Activated CD8-positive, alpha-beta memory T cell treated with anti-CD3 and anti-CD28 coated beads for 24 hours (primary cell): ENCODE measurements at regions not wholly inside any gene's neighbourhood (a gene's known extent, or its start where the extent isn't known, plus 50 kb on each side); places are given as distances from the start of the nearest gene placed in this dataset.

Experiments
- DNase-seq: peaks from one replicate; pipeline ENCODE4 v3.0.0-alpha.2; 2020

- no peak for DNase-seq
Measured at GRCh38 chr14:97274626-97275025, 477.4 kb downstream of the VRK1 start.

- no peak for DNase-seq
Measured at GRCh38 chr14:97275276-97275675, 478.1 kb downstream of the VRK1 start.

- DNase-seq = no peak
Measured at GRCh38 chr14:97276573-97276972, 479.4 kb downstream of the VRK1 start.

- no peak for DNase-seq
Measured at GRCh38 chr14:97277711-97278110, 480.5 kb downstream of the VRK1 start.

GRCh38 chr14:97280526-97280925, 483.3 kb downstream of the VRK1 start:
- no peak for DNase-seq

GRCh38 chr14:97281741-97282140, 484.6 kb downstream of the VRK1 start:
- no peak for DNase-seq

DNA sequence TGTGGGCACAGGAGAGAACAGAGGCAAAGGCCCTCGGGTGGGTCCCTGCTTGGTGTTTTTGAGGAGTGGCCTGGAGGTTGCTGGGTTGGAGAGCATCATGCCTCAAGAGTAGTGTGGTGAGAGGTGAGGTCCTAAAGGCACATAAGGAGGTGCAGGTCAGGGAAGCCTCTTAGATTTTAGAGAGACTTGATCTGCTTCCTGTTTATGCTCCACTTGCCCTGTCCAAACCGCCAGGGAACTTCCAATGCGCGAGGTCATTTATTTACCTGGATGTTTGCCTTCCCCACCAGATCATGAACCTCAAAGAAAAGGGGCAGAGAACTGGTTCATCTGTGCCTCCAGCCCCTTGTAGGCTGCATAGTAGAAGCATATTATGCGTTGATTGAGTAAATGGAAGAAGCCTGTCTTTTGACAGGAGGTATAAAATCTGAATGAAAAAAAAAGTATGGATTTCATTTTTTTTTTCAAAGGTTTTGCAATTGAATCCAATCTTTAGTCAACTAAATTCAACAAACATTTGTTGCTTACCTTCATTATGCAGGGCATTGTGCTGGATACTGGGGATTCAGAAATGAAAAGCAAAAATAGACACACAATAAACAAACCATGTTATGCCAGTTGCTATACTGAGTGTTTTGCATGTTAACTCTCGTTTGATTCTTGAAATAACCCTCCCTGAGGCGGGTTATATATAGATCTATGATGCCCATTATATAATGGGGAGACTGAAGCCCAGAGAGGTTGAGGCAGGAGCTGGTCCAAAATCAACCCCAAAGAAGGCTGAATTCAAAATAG, 485.2 kb downstream of the VRK1 start:
- DNase-seq = no peak

DNA sequence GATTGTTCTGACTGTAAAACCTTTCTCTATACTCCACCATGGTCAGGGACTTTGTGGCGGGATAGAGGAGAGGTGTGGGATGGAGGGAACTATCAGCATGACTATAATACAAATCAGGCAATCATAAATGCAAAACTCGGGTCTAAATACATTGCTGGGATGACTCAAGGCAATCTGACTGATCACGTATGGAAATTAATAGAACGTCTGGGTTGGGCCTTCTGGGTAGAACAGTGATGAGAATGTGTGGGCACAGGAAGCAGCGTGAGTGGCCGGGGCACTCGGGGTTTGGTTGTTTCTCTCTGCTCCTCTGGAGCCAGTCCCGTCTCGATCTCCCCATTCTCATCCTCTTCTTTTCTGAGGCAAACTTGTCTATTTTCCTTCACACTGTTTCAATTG, 485.8 kb downstream of the VRK1 start:
- DNase-seq = no peak

GRCh38 chr14:97283426-97283825, 486.2 kb downstream of the VRK1 start:
- DNase-seq = no peak

GRCh38 chr14:97283841-97284240, 486.7 kb downstream of the VRK1 start:
- no peak for DNase-seq

GRCh38 chr14:97287956-97288355, 490.8 kb downstream of the VRK1 start:
- no peak for DNase-seq

GRCh38 chr14:97290065-97290464, 492.9 kb downstream of the VRK1 start:
- no peak for DNase-seq

DNA sequence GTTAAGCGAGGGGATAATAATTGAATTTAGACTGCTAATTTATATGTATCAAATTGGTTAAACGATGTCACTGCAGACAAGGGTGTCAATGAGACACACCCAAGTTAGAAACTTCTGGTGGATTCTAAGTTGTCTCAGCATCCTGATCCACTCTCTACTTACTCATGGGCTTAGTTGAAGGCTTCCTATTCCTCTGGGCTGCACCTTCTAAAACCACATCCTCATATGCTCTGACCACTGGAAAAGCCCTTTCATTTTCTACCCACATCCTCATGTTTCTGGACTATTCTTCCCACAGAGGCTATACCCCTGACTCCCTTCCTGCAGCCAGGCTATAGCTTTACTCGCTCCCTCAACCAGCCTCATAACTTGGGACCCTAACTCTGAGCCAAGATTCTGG, 493.8 kb downstream of the VRK1 start:
- DNase-seq = no peak

DNA sequence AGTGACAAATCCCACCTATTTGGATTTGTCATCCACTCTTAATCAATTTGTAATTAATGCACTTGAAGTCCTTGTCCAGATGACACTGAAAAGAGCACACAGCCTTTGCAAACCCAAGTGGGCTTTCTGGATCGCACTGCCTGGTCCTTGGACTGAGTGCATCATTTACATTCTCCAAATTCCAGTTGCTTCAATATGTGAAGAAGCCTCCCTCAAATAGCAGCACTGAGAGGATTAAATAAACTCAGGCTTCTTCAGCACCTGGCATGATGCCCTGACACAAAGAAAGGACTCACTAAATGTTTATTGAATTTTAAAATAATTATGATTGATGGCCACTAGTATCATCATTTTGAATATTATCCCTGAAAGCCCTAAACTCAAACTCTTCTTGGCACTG, 496.5 kb downstream of the VRK1 start:
- no peak for DNase-seq

GRCh38 chr14:97295108-97295710, 498.0 kb downstream of the VRK1 start:
- no peak for DNase-seq

DNA sequence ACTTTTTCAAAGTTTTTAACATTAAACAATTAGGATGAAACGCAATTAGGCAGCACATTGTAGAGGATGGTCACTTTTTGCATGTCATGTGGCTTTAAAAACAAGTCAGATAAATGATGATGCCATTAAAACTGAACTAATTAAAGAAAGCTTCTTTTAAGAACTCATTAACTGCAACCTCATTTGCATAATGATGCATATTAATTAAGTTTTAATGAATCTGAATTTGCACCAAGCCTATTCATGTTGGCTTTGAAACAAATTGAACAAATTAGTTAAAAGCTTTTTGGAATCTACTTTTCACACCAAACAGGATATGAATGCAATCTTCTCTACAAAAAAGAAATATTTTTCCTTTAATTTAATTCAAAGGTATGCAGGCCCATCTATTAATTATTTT, 499.0 kb downstream of the VRK1 start:
- DNase-seq = no peak

GRCh38 chr14:97297100-97297499, 499.9 kb downstream of the VRK1 start:
- no peak for DNase-seq

DNA sequence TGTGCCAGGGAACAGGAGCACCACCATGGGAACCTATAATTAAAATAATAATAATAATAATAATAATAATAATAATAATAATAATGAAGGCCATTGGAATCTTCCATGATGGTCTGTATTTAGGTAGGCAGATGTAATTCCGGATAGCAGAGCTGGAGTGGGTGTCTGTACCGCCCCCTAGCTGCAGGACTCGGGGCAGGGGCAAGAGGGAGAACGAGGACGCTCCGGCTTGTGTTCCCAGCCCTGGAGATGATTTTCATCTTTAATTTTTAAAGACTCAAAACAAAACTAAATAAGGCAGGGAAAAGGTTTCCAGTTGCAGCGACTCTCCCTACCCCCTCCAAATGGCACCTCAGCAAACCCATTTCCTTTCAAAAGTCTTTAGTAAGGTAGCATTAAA, 501.1 kb downstream of the VRK1 start:
- DNase-seq = no peak

DNA sequence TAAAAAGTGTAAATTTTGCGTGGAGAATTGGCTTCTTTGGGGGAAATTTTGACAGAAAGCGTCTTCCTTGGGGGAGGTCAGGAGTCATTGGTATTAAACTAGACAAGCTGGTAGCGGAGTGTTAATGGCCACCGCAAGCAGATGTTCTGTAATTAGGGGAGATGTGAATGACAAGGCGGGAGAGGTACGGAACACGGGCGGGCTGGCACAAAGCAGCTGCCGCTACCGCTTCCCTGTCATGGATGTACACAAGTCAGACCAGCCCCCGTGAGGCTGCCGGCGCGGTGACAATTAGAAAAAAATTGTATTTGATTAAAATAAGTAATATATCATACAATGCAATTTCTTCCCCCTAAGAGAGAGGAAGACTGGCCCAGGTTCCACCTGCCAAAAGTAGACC, 501.6 kb downstream of the VRK1 start:
- no peak for DNase-seq

DNA sequence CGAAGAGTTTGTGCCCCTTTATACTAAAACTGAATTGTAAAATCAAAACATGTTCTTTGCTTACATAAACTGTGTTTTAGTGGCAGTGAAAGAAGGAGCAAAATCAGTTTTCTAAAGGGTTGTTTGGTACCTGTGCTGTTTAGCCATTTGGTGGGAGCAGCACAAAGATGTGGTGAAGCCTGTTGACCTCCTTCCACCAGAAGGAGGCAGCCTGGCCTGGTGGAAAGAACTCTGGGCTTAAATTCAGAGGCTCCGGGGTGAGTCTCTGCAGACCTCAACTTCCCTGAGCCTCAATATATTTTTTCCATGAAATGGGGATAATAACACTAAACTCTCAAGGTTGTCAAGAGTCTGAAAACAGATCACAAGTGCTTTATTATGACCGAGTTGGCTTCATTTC, 502.5 kb downstream of the VRK1 start:
- no peak for DNase-seq

GRCh38 chr14:97301931-97302559, 504.9 kb downstream of the VRK1 start:
- no peak for DNase-seq

GRCh38 chr14:97306133-97306759, 509.1 kb downstream of the VRK1 start:
- no peak for DNase-seq

DNA sequence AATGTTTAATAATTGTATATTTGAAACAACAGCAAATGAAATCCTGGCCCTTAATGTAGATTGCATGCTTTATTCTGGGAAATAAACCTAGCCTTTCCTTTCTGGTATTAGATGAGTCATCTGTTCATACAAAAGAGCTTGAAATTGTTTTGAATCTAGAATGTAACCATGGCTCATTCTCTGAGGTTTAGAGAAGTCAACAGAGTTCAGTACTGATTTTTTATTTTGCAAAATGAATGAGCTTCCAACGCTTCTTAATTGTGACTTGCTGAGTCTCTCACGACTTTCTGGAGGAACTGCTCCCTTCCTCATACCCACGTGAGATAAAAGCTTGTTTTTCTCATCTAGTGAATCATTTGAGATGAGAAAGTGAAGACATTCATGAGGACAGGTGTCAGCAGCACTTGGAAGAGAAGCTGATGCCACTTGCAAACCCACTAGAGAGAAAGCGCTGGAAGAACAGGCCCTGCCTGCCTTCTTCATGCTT, 509.6 kb downstream of the VRK1 start:
- no peak for DNase-seq

- no peak for DNase-seq
Measured at GRCh38 chr14:97311411-97311810, 514.2 kb downstream of the VRK1 start.
